Tibial nerve (tissue), 3 donors: ENCODE measurements at regions not wholly inside any gene's neighbourhood (a gene's known extent, or its start where the extent isn't known, plus 50 kb on each side); places are given as distances from the start of the nearest gene placed in this dataset.

Experiments
- POLR2A ChIP-seq, 2 donors: fragments of 450-650 bp; IDR thresholded peaks; one replicate each; pipeline ENCODE4 v1.6.1; 2017; ENCODE audit warnings: antibody characterized with exemption in 2 of 2, mild to moderate bottlenecking in 2 of 2, moderate library complexity in 2 of 2
- TF ChIP-seq, protein P1 (sequence below), 5 experiments: fragments of 200-600 bp in 3 of 5; fragments of 450-650 bp in 2 of 5; sonication (generic) in 3 of 5; IDR thresholded peaks; one replicate each; pipeline ENCODE4 v1.5.1; 2016 to 2019; ENCODE audit warnings: antibody characterized with exemption in 5 of 5, mild to moderate bottlenecking in 3 of 5, moderate library complexity in 2 of 5

GRCh38 chr2:16570516-16570915 lies 95.1 kb downstream of the CYRIA start:
- TF ChIP-seq, protein P1, sequence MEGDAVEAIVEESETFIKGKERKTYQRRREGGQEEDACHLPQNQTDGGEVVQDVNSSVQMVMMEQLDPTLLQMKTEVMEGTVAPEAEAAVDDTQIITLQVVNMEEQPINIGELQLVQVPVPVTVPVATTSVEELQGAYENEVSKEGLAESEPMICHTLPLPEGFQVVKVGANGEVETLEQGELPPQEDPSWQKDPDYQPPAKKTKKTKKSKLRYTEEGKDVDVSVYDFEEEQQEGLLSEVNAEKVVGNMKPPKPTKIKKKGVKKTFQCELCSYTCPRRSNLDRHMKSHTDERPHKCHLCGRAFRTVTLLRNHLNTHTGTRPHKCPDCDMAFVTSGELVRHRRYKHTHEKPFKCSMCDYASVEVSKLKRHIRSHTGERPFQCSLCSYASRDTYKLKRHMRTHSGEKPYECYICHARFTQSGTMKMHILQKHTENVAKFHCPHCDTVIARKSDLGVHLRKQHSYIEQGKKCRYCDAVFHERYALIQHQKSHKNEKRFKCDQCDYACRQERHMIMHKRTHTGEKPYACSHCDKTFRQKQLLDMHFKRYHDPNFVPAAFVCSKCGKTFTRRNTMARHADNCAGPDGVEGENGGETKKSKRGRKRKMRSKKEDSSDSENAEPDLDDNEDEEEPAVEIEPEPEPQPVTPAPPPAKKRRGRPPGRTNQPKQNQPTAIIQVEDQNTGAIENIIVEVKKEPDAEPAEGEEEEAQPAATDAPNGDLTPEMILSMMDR (IDR thresholded peaks at IDR 0.05), result no peak
- no peak for TF ChIP-seq POLR2A (IDR thresholded peaks at IDR 0.05)
